Nephron (organoid): ENCODE measurements at regions not wholly inside any gene's neighbourhood (a gene's known extent, or its start where the extent isn't known, plus 50 kb on each side); places are given as distances from the start of the nearest gene placed in this dataset.
"Not testable (repeated sequence)": the region's sequence is repeated elsewhere in the genome, so short reads cannot be mapped to it uniquely, and the experiment has no call there.

ENCODE experiments used
- H3K27ac Mint-ChIP-seq, 3 experiments: 2 replicates each; pipeline ENCODE4 v1.8.0; 2020; ENCODE audit warnings: mixed read lengths in 3 of 3, mild to moderate bottlenecking in 2 of 3, moderate library complexity in 1 of 3
- H3K27me3 Mint-ChIP-seq: 2 replicates; pipeline ENCODE4 v1.8.0; 2021; ENCODE audit warnings: low read depth, mild to moderate bottlenecking, moderate library complexity, mixed read lengths
- H3K36me3 Mint-ChIP-seq: 2 replicates; pipeline ENCODE4 v1.8.0; 2020; ENCODE audit warnings: low read depth, mixed read lengths
- H3K4me1 Mint-ChIP-seq: 2 replicates; pipeline ENCODE4 v1.8.0; 2020; ENCODE audit warnings: mixed read lengths
- H3K4me3 Mint-ChIP-seq, 3 experiments: 2 replicates each; pipeline ENCODE4 v1.8.0; 2020; ENCODE audit warnings: mild to moderate bottlenecking in 3 of 3, mixed read lengths in 3 of 3, moderate library complexity in 2 of 3
- H3K9me3 Mint-ChIP-seq: 2 replicates; pipeline ENCODE4 v1.8.0; 2020; ENCODE audit warnings: mixed read lengths
- TF ChIP-seq, protein P1 (sequence below), 3 experiments: fragments of 200-600 bp; sonication (generic); IDR thresholded peaks; one replicate each; pipeline ENCODE4 v1.5.0; 2021; ENCODE audit warnings: antibody characterized with exemption in 3 of 3; ENCODE audit not compliant: unreplicated experiment in 3 of 3

DNA sequence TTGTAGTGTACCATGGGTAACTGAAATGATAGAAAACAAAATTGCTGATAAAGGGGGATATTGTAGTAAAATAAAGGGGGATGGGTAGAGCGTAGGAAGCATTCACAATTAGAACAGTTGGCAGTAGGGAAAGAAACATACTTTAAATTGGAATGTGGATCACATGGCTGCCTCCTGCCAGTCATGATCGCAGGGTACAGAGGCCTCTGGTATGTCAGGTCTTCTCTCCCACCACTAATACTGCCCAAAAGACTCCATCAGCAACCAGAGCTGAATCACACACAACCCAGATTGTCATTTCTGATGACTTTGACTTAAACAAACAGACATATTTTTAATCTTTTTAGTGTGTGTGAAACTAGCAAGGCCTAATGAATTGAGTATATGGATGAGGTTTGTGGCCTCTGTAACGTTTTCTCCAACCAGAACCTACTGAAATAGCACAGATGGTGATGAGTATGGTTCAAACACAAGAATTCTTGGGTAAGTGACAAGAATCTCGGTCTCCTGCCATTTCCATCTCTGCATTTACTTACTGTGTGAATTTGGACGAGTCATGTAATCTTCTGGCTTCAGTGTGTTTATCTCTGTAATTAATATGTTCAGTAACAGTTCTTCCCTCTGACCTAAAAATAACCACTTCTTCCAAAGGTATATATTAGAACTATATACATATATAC, 112.6 kb downstream of the USP22 start:
- H3K27ac Mint-ChIP-seq = no peak overlapping the region
- peaks cover 24% of the 10 kb centered on the region for H3K36me3 Mint-ChIP-seq
- H3K4me1 Mint-ChIP-seq = peaks cover 40% of the 10 kb centered on the region
- TF ChIP-seq, protein P1, sequence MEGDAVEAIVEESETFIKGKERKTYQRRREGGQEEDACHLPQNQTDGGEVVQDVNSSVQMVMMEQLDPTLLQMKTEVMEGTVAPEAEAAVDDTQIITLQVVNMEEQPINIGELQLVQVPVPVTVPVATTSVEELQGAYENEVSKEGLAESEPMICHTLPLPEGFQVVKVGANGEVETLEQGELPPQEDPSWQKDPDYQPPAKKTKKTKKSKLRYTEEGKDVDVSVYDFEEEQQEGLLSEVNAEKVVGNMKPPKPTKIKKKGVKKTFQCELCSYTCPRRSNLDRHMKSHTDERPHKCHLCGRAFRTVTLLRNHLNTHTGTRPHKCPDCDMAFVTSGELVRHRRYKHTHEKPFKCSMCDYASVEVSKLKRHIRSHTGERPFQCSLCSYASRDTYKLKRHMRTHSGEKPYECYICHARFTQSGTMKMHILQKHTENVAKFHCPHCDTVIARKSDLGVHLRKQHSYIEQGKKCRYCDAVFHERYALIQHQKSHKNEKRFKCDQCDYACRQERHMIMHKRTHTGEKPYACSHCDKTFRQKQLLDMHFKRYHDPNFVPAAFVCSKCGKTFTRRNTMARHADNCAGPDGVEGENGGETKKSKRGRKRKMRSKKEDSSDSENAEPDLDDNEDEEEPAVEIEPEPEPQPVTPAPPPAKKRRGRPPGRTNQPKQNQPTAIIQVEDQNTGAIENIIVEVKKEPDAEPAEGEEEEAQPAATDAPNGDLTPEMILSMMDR (IDR thresholded peaks at IDR 0.05; ENCODE audit: unreplicated experiment in 3 of 3) = no peak
- no peaks in the 10 kb centered on the region for H3K27me3 Mint-ChIP-seq
- no peaks in the 10 kb centered on the region for H3K9me3 Mint-ChIP-seq
- no peak overlapping the region for H3K4me3 Mint-ChIP-seq

DNA sequence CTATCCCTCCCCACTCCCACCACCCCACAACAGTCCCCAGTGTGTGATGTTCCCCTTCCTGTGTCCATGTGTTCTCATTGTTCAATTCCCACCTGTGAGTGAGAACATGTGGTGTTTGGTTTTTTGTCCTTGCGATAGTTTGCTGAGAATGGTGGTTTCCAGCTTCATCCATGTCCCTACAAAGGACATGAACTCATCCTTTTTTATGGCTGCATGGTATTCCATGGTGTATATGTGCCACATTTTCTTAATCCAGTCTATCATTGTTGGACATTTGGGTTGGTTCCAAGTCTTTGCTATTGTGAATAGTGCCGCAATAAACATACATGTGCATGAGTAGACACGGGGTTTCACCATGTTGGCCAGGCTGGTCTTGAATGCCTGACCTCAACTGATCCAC, 109.8 kb downstream of the USP22 start:
- not testable (repeated sequence) for H3K4me3 Mint-ChIP-seq, H3K27ac Mint-ChIP-seq, H3K9me3 Mint-ChIP-seq, H3K27me3 Mint-ChIP-seq
- Mint-ChIP-seq H3K36me3 (peaks cover 30% of the 10 kb centered on the region), H3K4me1 (peaks cover 41% of the 10 kb centered on the region)

DNA sequence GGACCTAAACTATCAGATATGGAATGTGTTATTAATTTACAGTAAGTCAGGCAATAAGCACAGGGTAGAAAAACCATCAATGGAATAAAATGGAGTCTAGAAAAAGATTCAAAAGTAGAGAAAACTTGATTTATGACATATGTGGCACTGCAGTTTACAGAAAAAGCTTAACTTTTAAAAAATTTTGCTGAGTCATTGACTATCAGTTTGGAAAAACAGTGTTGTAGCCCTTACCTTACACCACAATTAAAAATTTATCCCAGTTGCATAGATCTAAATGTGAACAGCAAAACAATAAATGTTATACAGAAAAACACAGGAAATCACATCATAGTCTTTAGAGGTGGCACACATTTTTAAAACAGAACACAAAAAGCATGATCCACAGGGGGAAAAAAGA, 108.5 kb downstream of the USP22 start:
- H3K27ac Mint-ChIP-seq = peak overlapping the region; percentile 2 to 59 (median 26)
- no peaks in the 10 kb centered on the region for H3K9me3 Mint-ChIP-seq
- H3K36me3 Mint-ChIP-seq = peaks cover 33% of the 10 kb centered on the region
- TF ChIP-seq, protein P1 (IDR thresholded peaks at IDR 0.05; ENCODE audit: unreplicated experiment in 3 of 3) = no peak
- H3K4me1 Mint-ChIP-seq = peaks cover 31% of the 10 kb centered on the region
- no peaks in the 10 kb centered on the region for H3K27me3 Mint-ChIP-seq
- H3K4me3 Mint-ChIP-seq = no peak overlapping the region

DNA sequence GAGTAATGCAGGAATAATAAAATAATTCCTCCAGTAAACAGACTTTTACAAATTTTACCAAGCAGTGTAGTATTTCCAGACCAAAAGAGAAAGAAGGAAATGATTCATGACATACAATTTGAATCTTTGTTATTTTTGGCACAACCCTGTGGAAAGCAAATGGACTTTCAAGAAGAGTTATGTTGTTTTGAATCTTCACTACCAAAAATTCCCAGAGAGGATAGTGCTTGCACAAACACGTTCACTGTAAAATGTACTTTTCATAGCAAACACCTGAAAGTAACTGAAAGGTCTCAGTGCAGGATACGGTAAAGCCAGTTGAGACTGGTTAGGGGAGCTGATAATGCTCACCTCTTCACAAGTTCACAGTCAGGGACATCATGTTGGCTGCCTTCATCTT, 107.1 kb downstream of the USP22 start:
- peaks cover 26% of the 10 kb centered on the region for H3K4me1 Mint-ChIP-seq
- H3K4me3 Mint-ChIP-seq = peak overlapping the region in 1 of 3 experiments; percentile 6
- TF ChIP-seq, protein P1 (IDR thresholded peaks at IDR 0.05; ENCODE audit: unreplicated experiment in 3 of 3) = no peak
- H3K36me3 Mint-ChIP-seq = peaks cover 35% of the 10 kb centered on the region
- H3K27me3 Mint-ChIP-seq = no peaks in the 10 kb centered on the region
- H3K27ac Mint-ChIP-seq = peak overlapping the region; percentile 66 to 93 (median 81)
- H3K9me3 Mint-ChIP-seq = no peaks in the 10 kb centered on the region

DNA sequence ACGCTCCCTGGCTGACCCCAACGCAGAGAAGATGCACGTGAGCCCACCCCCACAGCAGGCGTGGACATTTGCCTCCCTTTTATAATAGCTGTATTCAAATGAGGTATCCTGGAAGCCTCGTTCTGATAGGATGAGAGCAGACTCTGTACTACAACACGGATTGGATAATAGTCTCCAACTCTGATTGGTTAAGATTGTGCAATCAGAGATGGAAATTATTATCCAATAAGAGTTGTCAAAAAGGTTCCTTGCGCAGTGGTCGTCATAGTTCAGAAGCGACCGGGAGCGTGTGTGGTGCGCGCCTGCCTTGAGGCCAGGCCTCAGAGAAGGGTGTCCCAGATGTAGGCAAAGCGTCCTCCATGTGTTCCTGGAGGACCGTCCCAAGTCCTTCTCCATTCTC, 104.6 kb downstream of the USP22 start:
- H3K9me3 Mint-ChIP-seq = no peaks in the 10 kb centered on the region
- no peak overlapping the region for H3K4me3 Mint-ChIP-seq
- H3K36me3 Mint-ChIP-seq = peaks cover 34% of the 10 kb centered on the region
- H3K27me3 Mint-ChIP-seq = no peaks in the 10 kb centered on the region
- no peak overlapping the region for H3K27ac Mint-ChIP-seq
- peaks cover 26% of the 10 kb centered on the region for H3K4me1 Mint-ChIP-seq
- TF ChIP-seq, protein P1 (IDR thresholded peaks at IDR 0.05; ENCODE audit: unreplicated experiment in 3 of 3) = no peak

DNA sequence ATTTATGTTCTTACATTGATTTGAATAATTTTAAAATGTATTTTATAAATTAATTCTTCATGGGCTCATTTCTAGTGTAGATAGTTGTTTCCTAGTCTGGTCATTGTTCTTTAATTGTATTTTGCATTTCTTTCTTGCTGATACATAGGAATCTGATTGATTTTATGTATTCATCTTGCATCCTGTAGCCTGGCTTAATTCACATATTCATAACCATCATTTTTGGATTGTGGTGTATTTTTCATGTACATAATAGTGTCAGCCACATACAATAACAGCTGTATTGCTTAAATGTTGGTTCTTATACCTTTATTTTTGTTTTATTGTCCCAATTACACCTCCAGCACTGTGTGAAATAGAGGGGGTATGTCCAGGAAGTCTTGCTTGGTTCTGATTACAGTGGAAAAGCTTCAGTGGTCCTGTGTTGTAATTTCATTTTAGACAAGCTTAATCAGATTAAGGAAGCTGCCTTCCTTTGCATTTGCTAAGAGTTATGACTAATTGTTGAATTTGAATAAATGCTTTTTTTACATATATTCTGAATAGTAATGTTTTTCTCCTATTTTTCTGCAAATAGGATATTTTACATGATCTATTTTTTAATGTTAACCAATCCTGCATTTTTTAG, 103.7 kb downstream of the USP22 start:
- Mint-ChIP-seq H3K36me3 (peaks cover 41% of the 10 kb centered on the region), H3K4me3 (no peak overlapping the region), H3K27me3 (no peaks in the 10 kb centered on the region), H3K4me1 (peaks cover 23% of the 10 kb centered on the region), H3K27ac (no peak overlapping the region), H3K9me3 (no peaks in the 10 kb centered on the region)
- TF ChIP-seq, protein P1 (IDR thresholded peaks at IDR 0.05; ENCODE audit: unreplicated experiment in 3 of 3) = no peak
